HG02759 (cell line): ENCODE measurements at regions not wholly inside any gene's neighbourhood (a gene's known extent, or its start where the extent isn't known, plus 50 kb on each side); places are given as distances from the start of the nearest gene placed in this dataset.
"Not testable (repeated sequence)": the region's sequence is repeated elsewhere in the genome, so short reads cannot be mapped to it uniquely, and the experiment has no call there.

Experiments
- ATAC-seq: cut with Tn5 transposase; IDR thresholded peaks from one replicate; pipeline ENCODE4 v1.9.1; 2021; ENCODE audit warnings: mild to moderate bottlenecking, moderate library complexity; ENCODE audit not compliant: unreplicated experiment

GRCh38 chr10:9004736-9005135 is 950.2 kb downstream of the GATA3 start:
- no peak for ATAC-seq

GRCh38 chr10:9009505-9009904 is 955.0 kb downstream of the GATA3 start:
- ATAC-seq = no peak

GRCh38 chr10:9010093-9010492 is 955.6 kb downstream of the GATA3 start:
- ATAC-seq = no peak

- ATAC-seq = no peak
These were observed 956.6 kb downstream of the GATA3 start for GRCh38 chr10:9010931-9011670.

- ATAC-seq = no peak
These were observed 957.8 kb downstream of the GATA3 start for GRCh38 chr10:9012312-9012711.

GRCh38 chr10:9015005-9015404 is 960.5 kb downstream of the GATA3 start:
- no peak for ATAC-seq

- ATAC-seq = no peak
These were observed 961.0 kb downstream of the GATA3 start for GRCh38 chr10:9015447-9015846.

- no peak for ATAC-seq
These were observed 962.4 kb downstream of the GATA3 start for GRCh38 chr10:9016930-9017329.

GRCh38 chr10:9018195-9019173 is 964.0 kb downstream of the GATA3 start:
- ATAC-seq = no peak

- ATAC-seq = no peak
These were observed 968.7 kb downstream of the GATA3 start for GRCh38 chr10:9023206-9023605.

GRCh38 chr10:9024210-9024609 is 969.7 kb downstream of the GATA3 start:
- ATAC-seq = no peak

- ATAC-seq = no peak
These were observed 973.7 kb downstream of the GATA3 start for GRCh38 chr10:9028231-9028630.

GRCh38 chr10:9035355-9035754 is 980.9 kb downstream of the GATA3 start:
- no peak for ATAC-seq

- no peak for ATAC-seq
These were observed 982.3 kb downstream of the GATA3 start for GRCh38 chr10:9036711-9037204.

- no peak for ATAC-seq
These were observed 983.7 kb downstream of the GATA3 start for GRCh38 chr10:9038146-9038714.

GRCh38 chr10:9043466-9043865 is 989.0 kb downstream of the GATA3 start:
- no peak for ATAC-seq

GRCh38 chr10:9045311-9045710 is 990.8 kb downstream of the GATA3 start:
- ATAC-seq = no peak

- ATAC-seq = no peak
These were observed 997.0 kb downstream of the GATA3 start for GRCh38 chr10:9051328-9051974.

- no peak for ATAC-seq
These were observed 998.3 kb downstream of the GATA3 start for GRCh38 chr10:9052767-9053166.

- ATAC-seq = no peak
These were observed 1002.0 kb downstream of the GATA3 start for GRCh38 chr10:9056521-9056920.

- ATAC-seq = not testable (repeated sequence)
These were observed 1002.8 kb downstream of the GATA3 start for GRCh38 chr10:9057293-9057692.
